HG02970 (cell line): ENCODE measurements at regions not wholly inside any gene's neighbourhood (a gene's known extent, or its start where the extent isn't known, plus 50 kb on each side); places are given as distances from the start of the nearest gene placed in this dataset.

Experiments used
- ATAC-seq: cut with Tn5 transposase; IDR thresholded peaks from one replicate; pipeline ENCODE4 v1.9.1; 2021; ENCODE audit warnings: mild to moderate bottlenecking, moderate library complexity, moderate number of reproducible peaks; ENCODE audit not compliant: unreplicated experiment, low FRiP score

DNA sequence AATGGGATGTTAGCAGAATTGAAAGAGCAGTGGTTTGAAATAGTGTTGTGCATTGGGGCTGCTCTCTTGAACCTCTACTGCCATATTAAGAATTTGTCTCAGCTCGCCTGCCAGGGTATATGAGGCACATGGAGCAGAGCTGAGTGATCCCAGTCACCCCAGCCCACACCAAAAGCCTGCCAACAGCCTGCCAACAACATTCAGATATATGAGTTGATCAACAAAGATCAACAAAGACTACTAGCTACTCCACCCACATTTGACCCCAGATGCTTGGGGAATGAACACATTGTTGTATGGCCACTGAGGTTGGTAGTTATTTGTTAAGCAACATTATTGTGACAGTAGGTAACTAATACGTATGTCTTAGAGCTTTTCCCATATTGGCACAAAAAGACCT lies 570.9 kb upstream of the IL12A start:
- no peak for ATAC-seq

DNA sequence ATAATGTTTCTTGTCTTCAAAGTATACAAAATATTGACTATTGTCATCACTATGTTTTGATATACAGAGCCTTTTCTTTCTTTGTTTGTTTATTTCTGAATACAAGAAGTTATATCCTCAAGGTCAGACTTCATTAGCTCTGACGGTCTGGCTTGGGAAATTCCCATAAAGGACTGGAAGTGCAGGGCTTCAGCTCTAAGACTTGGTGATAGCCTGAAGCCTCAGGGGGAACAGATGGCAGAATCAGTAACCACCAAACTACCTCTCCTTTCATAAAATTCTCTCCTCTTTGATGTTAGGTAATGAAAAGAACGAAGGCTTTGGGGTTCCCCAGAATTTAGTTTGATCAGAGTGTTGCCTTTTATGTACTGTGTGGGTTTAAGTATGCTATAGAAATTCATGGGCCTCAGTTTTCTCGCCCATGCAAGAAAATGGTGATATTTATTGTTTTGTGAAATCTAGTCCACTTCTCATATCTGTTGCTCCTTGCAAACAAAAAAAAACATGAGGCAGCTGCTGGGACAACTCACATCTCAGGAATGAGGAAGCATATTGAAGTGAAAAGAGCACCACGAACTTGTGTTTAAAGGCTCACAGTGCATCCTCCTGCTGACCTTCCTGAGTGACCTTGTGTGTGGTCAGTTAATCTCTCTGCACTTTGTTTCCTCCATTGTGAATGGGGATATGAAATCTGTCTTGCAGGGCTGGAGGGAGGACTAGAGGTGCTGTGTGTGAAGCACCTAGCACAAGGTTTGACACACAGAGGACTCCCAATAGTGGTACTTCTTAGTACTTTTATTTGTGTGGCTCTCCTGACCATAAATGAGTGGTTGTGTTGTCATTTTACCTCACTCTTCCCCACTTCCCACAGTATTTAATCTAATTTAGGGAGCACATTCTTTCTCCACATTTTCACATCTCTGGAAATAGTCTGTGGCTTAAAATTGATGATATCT lies 569.8 kb upstream of the IL12A start:
- ATAC-seq: no peak

DNA sequence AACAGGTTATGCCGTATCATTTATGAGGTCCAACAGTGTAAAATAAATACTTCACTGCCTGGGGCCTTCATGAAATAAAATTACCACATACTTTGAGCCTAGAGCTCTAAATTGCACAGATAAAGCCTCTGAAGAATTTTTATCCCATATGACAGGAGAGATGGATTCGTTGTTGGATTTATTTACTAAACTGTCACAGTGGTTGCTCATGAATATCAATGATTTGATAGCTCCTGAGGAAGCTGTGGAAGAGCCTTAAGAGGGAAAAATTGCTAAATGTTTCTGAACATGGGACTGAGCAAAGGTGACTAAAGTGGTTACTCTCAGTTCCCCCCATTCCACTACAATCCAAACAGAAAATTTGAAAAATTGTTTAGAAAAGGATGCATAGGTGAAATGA lies 558.9 kb upstream of the IL12A start:
- ATAC-seq: no peak

DNA sequence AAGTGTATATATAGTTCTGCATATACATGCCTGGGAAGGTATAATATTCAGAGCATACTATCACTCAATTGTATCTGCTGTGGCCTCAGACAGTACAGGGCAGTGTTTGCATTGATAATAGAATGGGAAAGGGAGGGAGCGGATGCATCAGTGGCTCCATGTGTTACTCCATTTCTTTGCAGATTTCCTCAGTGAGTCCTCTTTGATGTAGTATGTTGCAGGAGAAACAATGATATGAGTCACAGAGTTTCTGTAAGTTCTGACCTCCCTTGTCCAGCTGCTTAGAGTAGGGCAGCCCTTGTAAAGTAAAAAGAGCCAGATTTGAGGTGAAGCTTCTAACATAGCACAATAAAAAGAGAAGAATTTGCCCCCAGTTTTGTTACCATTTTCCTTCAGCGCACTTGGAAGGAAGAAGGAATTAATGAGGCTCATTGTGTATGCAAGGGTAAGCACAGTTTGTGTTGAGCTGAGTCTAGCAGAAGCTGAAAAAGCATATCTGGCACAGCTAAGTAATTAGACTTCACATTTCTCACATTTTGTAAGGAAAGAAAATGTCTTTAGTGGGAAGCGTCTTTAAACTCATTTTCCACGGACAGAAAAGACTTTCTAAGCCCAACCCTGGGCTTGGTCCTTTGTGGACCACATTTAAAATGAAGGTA lies 555.8 kb upstream of the IL12A start:
- no peak for ATAC-seq

DNA sequence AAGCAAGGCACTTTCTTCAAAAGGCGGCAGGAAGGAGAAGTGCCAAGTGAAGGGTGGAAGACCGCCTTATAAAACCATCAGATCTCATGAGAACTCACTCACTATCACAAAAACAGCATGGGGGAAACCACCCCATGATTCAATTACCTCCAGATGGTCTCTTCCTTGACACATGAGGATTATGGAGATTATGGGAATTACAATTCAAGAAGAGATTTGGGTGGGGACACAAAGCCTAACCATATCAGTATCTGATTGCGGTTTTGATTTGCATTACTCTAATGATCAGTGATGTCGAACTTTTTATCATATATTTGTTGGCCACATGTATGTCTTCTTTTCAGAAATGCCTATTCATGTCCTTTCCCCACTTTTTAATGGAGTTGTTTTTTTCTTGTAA lies 549.3 kb upstream of the IL12A start:
- no peak for ATAC-seq

DNA sequence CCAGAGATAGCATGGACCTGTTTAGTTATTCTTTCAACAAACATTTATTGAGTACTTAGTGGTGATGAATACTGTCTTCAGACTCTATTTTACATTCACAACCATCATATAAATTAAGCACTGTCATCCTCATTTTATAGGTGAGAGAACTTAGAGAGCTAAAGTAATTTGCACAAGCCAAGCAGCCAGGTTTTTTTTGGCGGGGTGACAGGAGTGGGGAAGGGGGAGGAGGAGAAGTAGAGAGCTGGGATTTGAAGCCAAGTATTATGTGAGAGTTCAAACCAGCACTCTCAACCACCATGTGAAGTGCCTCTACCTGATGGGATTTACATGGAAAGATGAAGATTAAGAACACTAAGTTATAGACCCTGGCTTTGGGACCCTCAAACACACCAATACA lies 547.4 kb upstream of the IL12A start:
- ATAC-seq: no peak

DNA sequence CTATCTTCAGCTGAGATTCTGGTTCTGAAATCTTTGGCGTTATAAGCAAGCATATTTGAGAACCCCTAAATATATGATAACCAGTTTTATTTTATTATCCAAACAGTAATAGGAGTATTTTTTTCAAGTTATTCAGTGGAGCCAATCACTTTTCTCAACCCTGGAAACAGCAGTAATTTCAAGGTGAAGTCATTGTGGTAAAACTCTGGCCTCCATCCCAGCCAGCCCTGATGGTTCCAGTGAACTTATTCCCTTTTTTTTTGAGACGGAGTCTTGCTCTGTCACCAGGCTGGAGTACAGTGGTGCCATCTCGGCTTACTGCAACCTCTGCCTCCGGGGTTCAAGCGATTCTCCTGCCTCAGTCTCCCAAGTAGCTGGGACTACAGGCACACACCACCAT lies 545.4 kb upstream of the IL12A start:
- no peak for ATAC-seq

DNA sequence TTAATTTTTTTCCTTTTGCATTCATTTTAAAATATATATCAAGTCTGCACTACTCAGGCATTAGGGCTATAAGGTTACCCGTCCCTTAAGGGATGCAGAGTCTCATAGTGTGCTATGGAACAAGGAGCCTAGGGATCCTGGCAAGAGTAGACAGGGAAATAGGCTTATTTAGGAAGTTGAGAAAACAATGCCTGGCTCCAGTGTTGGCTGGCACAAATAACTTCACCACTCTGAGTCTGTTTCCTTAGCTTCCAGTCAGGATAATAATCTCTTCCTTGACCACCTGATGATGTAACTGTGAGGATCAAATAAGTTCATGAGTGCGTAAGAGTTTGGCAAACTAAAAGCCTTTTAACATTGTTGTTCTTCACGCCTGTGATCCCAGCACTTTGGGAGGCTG lies 540.8 kb upstream of the IL12A start:
- no peak for ATAC-seq

DNA sequence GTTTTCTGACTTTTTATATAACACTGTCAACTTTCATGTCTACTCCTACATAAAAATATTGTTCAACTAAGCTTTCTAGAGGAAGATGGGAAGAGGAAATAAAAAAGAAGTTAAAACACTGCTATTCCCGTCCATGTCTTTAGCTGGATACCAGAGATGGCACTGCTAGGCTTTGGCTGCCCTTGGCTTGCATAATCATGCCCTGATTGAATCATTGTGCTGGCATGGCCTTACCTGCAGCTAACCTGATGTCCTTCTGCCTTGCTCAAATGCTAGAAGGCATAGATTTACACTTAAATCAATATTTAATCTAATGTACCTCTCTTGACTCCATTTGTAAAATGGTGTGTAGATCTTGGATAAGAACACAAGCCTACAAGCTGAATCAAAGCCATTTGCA lies 539.7 kb upstream of the IL12A start:
- no peak for ATAC-seq

DNA sequence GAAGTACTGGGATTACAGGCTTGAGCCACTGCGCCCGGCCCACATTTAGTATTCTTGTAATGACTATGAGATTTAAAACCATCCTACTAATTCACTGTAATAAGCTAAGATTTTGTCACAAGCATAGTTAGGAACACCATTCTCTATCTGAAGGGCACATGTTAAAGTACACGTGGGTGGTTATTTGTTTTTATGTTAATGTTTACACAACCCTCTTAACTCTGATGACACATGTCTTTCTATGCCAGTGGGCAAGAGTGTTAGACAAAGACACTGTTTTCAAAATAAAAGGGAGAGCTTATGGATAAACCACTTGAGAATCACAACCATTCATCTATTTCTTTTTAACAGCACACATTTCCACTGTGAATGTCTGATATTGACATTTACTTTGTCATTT lies 537.6 kb upstream of the IL12A start:
- ATAC-seq: no peak

DNA sequence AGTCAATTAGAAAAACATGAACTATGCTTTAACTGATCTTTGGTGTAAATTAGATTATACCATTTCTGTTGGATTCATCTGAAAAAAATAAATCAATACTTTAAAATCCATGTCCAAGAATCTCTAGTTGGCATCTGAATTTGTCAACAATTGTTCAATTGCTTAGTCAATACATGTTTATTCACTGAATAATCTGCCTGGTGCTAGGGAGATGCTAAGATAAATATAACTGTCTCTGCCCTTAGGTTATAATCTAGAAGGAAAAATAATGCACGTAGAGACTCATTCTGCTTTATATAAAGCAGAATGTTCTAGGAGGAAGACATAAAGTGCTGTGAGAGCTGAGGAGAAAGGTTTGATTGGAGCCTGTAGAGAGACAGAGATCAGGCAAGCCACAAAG lies 537.2 kb upstream of the IL12A start:
- no peak for ATAC-seq

DNA sequence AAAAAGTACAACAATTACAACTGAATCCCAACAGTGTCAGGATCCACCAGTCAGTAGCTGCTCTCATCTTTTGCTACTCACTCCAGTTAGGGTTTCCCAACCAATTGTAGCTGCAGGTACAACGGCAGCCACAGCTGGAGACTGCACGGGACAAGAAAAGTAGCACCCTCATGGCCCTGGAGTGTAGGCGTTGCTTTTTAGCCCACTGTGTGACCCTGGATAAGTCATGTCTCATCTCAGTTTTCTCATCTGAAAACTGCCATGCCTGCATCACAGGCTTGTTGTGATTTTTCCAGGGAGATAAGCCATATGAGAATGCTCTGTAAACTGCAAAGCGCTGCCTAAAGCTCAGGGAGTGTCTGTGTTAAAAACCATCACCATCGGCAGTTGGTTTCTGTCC lies 535.6 kb upstream of the IL12A start:
- ATAC-seq: no peak

DNA sequence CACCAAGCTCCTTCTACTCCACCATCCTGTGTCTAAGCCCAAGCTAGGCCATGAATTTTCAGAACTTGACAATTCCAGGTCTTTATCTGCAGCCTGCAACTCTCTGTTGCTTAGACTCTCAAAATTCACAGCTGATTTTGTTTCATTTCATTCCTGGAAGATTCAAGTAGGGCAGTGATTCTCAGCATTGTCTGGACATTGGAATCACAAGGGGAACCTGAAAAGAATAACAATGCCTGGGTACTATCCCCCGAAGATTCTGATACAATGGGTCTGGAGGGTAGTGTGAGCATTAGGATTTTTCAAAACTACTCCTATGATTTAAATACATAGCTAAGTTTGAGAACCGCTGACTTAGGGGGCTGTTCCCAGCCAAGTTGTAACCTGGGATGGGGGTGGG lies 534.7 kb upstream of the IL12A start:
- ATAC-seq: no peak

DNA sequence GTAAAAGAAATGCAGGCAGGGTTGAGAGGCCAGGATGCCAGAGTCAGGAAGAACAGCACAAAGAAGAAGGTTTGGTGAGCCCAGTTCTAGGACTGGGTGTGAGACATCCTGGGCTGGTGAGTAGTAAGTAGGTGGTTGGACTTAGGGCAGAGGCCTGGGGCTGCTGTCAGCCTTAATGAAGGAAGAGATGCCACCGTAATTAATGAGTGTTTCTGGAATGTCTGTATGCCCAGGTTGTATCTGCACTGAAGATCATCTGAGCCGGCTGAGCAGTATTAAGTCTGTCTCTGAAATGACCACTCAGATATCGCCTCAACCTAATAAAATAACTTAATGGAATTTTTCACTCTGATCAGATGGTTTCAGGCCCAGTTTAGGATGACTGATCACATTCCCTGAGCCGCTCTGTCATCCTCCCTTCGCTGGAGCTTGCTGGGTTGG lies 532.9 kb upstream of the IL12A start:
- ATAC-seq: no peak

DNA sequence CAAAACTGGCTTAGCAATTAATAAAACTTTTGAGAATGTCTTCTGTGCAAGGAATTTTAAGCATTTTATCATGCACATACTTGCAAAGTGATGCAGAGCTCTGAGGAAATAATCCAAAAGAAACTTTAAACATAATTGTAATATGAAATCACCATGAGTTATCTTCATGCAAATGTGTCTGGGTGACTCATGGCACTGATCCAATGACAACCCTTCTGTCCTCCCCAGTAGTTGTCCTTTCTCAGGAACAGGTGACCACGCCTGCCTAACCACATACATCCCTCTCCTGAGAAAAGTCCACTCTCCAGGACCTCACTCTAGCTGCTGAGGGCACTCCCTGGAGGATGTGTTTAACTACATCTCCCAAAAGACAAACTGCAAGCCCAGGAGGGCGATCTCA lies 530.6 kb upstream of the IL12A start:
- ATAC-seq: no peak

DNA sequence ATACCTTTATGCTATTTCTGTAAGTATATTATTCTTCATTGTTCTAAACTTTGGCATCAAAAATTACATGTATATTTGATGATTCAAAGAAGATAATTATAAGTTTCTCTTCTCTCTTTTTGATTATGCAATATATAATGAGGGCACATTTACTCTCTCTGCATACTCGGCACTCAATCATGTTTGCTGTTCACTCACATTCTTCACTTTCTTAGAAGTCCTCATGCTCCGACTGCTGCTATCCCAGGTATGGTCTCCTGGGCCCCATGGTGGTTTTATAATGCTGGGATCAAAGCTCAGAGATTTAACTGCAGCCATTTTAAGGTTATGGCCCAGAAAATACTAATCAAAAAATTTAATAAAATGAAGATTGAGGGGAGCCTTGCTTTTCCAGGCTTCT lies 529.7 kb upstream of the IL12A start:
- no peak for ATAC-seq

DNA sequence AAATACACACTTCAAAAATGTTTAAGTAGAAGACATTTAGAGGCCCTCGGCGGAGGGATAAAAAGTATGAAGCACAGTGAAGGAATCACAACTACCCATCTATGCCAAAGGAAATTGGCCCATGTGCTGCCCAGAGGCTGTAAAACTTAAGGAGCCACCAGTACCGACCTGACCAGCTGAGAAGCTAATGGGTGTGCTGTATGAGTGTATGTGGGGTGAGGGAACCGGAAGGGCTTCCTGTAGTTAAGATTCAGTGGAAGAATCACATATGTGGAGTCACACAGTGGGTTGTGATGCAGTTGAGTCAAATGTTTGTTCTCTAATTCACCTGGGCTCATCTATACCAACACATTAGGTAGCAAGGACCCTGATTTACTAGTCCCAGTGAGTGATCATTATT lies 516.0 kb upstream of the IL12A start:
- no peak for ATAC-seq

DNA sequence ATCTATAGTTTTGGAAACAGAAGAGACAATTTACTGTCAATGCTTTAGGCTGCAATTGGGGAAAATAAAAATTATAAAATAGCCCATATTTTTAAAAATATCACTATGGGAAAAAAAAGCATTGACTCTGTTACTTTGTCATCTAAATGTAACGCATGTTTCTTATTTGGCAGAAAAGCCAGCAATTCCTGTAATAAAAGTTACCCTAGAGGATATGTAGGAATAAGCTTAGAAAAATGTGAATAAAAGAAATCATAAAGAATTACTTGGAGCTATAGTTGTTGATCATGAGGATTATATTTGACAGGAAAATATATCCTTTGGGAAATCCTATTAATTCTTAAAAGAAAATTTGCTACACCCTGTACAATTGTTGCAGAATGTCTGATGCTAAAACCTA lies 515.4 kb upstream of the IL12A start:
- no peak for ATAC-seq

DNA sequence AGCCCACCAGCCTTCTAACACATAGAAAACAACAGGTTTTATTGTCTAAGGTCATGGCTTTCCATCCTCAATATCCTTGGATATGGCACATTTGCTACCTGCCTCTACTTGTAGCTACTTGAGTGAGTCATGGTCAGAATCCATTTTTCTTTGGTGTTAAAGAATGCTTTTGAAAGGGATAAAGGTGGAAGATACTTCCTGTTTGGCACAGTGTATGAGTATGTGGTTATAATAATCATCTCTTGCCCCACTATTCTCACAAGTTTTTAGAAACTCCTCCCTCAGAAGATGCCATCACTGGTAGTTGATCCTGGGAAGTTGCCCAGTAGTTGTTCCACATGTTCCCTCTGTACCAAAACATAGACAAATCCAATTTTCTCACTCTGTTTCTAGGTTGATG lies 508.6 kb upstream of the IL12A start:
- ATAC-seq: no peak

DNA sequence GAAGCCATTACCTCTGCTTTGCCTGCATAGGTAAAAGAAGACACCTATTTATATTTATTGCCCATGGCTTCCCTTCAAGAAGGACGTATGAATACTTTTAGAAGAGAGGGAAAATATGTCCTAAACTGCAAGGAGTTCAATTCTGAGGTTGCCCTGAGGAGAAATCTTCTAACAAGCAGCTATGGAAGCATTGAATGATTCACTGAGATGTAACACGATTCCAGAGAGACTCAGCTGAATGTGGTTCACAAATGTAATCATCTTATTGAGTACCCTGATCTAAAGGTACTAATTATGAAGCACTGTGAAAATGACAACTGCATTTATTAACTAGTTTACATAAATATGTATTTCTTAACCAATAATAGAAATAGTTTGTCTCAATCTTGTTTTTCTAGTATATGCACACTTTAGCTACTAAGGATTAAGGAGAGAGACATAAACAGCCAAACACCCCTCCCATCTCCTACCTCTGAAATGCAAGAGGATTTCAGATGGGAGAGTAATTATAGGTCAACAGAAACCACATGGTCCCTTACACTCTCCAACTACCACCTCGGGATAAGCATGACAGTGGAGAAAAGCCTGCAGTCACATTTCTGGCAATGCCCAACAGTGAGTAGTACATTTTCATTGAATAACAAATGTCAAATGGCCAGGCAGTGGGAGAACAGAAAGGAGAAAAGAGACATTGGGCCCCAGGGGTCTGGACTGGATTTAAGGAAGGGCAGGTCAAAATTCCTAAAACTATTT lies 506.2 kb upstream of the IL12A start:
- no peak for ATAC-seq

DNA sequence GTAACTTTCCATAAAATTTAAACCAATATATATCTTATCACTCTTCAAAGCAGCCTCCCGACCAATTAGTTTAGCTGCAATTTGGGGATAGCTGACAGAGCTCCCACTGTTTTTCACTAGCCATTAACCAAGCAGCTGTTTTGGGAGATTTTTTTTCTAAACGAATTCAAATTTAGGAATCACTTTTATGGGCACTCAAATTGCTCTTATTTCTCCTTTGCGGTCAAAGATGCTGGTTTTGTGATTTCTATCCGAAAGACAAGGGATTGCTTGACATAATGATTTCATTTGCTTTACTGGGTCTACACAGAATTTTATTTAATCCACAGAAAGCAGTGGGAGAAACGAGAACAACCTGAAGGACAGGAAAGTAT lies 505.7 kb upstream of the IL12A start:
- ATAC-seq: no peak
